ENCODE measurements at regions not wholly inside any gene's neighbourhood (a gene's known extent, or its start where the extent isn't known, plus 50 kb on each side); places are given as distances from the start of the nearest gene placed in this dataset.

DNA sequence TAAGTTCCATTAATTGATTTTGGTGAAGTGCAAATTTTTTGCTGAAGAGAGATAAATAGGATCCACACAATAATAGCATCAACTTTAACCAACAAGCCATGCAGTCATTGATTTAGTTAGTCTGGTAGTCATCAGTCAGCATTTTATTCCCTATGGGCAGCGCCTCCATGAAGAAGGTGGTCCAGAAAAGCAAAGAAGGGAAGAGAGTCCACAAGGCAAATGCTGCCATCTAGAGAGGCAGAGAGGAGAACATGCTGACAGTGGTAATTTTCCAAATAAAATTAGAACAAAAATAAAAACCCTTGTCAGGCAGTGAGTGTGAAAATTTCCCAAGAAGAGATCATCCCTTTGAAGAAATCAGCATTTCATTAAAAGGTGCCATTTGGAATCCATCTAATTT is 366.7 kb upstream of the FAM241A start:
- ChIA-PET POLR2A (ENCODE audit: partially characterized antibody) (no interaction called here), CTCF (ENCODE audit: partially characterized antibody) (interaction anchor here (0.8 to 2.7 kb wide), 12 partner anchors 8 to 253 kb away, joined by 3 to 11 read pairs (median 4); no protein-coding TSS in a partner anchor)
- Histone ChIP-seq H3K9ac (replicated peaks in 1 of 4; ENCODE audit: extremely low read depth in 1 of 4, low read depth in 3 of 4, low read length in 3 of 4) (no peak overlapping the region), H3K4ac (replicated peaks; ENCODE audit: insufficient read length, low read depth, low read length) (no peak overlapping the region), H3K4me1 (replicated peaks in 1 of 4; ENCODE audit: control insufficient read depth in 3 of 4, insufficient read depth in 4 of 4, low read length in 3 of 4) (peaks cover 0 to 5% (median 0%) of the 10 kb centered on the region in 4 experiments; a peak in 1 of 7 replicates), H3K79me1 (ENCODE audit: low read depth, low read length) (no peaks in the 10 kb centered on the region), H4K91ac (replicated peaks; ENCODE audit: insufficient read length, low read length) (no peak overlapping the region), H3K14ac (ENCODE audit: insufficient read length) (no peak overlapping the region), H3K79me2 (ENCODE audit: control insufficient read depth in 1 of 2, insufficient read depth in 2 of 2, low read length in 2 of 2) (no peaks in the 10 kb centered on the region), H2BK15ac (ENCODE audit: low read length) (no peak overlapping the region), H4K8ac (ENCODE audit: extremely low read depth, insufficient read depth, low read length) (no peak overlapping the region), H2BK120ac (replicated peaks; ENCODE audit: low read depth, low read length) (no peak overlapping the region), H3K4me3 (ENCODE audit: extremely low read depth in 1 of 4, insufficient read depth in 2 of 4, low read depth in 3 of 4, low read length in 4 of 4) (no peak overlapping the region), H2BK20ac (ENCODE audit: low read length) (no peak overlapping the region), H3K23ac (ENCODE audit: insufficient read length) (no peak overlapping the region), H2BK12ac (ENCODE audit: low read depth, low read length) (no peak overlapping the region), H3K36me3 (ENCODE audit: control insufficient read depth in 2 of 4, insufficient read depth in 4 of 4, low read length in 3 of 4) (no peaks in the 10 kb centered on the region), H3K56ac (replicated peaks; ENCODE audit: insufficient read length, low read depth, low read length) (no peak overlapping the region), H2AFZ (ENCODE audit: low read length) (no peak overlapping the region), H2BK5ac (ENCODE audit: low read depth, low read length) (no peak overlapping the region), H4K20me1 (replicated peaks in 1 of 2; ENCODE audit: control insufficient read depth in 1 of 2, insufficient read depth in 2 of 2, low read length in 2 of 2) (no peaks in the 10 kb centered on the region), H3K4me2 (ENCODE audit: insufficient read depth in 1 of 2, low read depth in 2 of 2, low read length in 2 of 2) (no peak overlapping the region), H3K27ac (ENCODE audit: low read depth, low read length) (no peak overlapping the region), H2AK5ac (ENCODE audit: low read depth, low read length) (no peak overlapping the region), H3K27me3 (replicated peaks in 1 of 4; ENCODE audit: control insufficient read depth in 3 of 4, extremely low read depth in 1 of 4, insufficient read depth in 3 of 4, low read length in 3 of 4) (no peaks in the 10 kb centered on the region), H4K5ac (ENCODE audit: insufficient read length, low read depth, low read length) (no peak overlapping the region), H3K18ac (ENCODE audit: extremely low read depth, low read length) (no peak overlapping the region), H3K9me3 (ENCODE audit: insufficient read depth in 2 of 2, low read depth in 1 of 2, low read length in 1 of 2) (no peaks in the 10 kb centered on the region), H3K23me2 (ENCODE audit: low read depth, low read length) (no peaks in the 10 kb centered on the region)
- TF ChIP-seq RAD21 (IDR thresholded peaks at IDR 0.05 in 1 of 2, conservative IDR thresholded peaks at IDR 0.05 in 1 of 2; ENCODE audit: low read depth in 2 of 2, low read length in 2 of 2) (peak; percentile 67 to 76), MAFK (IDR thresholded peaks at IDR 0.05; ENCODE audit: low read depth, low read length) (peak; percentile 67), SAP30 (IDR thresholded peaks at IDR 0.05; ENCODE audit: insufficient read depth, insufficient replicate concordance, low read length) (no peak)
- TF ChIP-seq, protein P1, sequence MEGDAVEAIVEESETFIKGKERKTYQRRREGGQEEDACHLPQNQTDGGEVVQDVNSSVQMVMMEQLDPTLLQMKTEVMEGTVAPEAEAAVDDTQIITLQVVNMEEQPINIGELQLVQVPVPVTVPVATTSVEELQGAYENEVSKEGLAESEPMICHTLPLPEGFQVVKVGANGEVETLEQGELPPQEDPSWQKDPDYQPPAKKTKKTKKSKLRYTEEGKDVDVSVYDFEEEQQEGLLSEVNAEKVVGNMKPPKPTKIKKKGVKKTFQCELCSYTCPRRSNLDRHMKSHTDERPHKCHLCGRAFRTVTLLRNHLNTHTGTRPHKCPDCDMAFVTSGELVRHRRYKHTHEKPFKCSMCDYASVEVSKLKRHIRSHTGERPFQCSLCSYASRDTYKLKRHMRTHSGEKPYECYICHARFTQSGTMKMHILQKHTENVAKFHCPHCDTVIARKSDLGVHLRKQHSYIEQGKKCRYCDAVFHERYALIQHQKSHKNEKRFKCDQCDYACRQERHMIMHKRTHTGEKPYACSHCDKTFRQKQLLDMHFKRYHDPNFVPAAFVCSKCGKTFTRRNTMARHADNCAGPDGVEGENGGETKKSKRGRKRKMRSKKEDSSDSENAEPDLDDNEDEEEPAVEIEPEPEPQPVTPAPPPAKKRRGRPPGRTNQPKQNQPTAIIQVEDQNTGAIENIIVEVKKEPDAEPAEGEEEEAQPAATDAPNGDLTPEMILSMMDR (IDR thresholded peaks at IDR 0.05; ENCODE audit: control extremely low read depth in 1 of 3, insufficient read depth in 1 of 3, low read depth in 1 of 3, low read length in 3 of 3), result peak in 2 of 3 experiments; percentile 51 to 60; a peak in 3 of 4 replicates
- DNase-seq (ENCODE audit: low read depth in 1 of 2, low spot score in 2 of 2), result no peak
- peak; percentile 80 for FAIRE-seq
- WGBS, 2 experiments (ENCODE audit: extremely low coverage in 1 of 2, insufficient coverage in 1 of 2, insufficient read length in 1 of 2, insufficient replicate concordance in 2 of 2, low coverage in 1 of 2, low lambda C conversion rate in 2 of 2, missing lambda C conversion rate in 1 of 2), result 69% methylated on average over 1 of the region's 1 CpG; no CpG with 5 or more reads in 1 of the 2 experiments
